HCT116 (cell line): ENCODE measurements at regions not wholly inside any gene's neighbourhood (a gene's known extent, or its start where the extent isn't known, plus 50 kb on each side); places are given as distances from the start of the nearest gene placed in this dataset.

Experiments
- CEBPB ChIP-seq: IDR thresholded peaks from 2 replicates; pipeline ENCODE4 v1.6.1; 2012; ENCODE audit warnings: low read depth
- EZH2 ChIP-seq: fragments of 200-600 bp; sonication (generic); IDR thresholded peaks from 2 replicates; pipeline ENCODE4 v1.6.1; 2017; ENCODE audit warnings: antibody characterized with exemption, mixed run types
- EZH2phosphoT487 ChIP-seq: fragments of 200-600 bp; IDR thresholded peaks from 2 replicates; pipeline ENCODE4 v1.6.1; 2018; ENCODE audit warnings: antibody characterized with exemption, borderline replicate concordance
- POLR2A ChIP-seq: IDR thresholded peaks from 2 replicates; pipeline ENCODE4 v1.7.0; 2011; ENCODE audit warnings: borderline replicate concordance; ENCODE audit not compliant: insufficient read depth, insufficient read length; ENCODE audit errors: extremely low read depth
- POLR2AphosphoS5 ChIP-seq: IDR thresholded peaks from 2 replicates; pipeline ENCODE4 v1.6.1; 2011; ENCODE audit warnings: mild to moderate bottlenecking, low read depth, low read length, moderate library complexity
- RAD21 ChIP-seq: IDR thresholded peaks from 2 replicates; pipeline ENCODE4 v1.6.1; 2012; ENCODE audit warnings: low read depth, mild to moderate bottlenecking
- SP1 ChIP-seq: IDR thresholded peaks from 2 replicates; pipeline ENCODE4 v1.6.1; 2012; ENCODE audit warnings: low read depth
- TF ChIP-seq, protein P1 (sequence below): IDR thresholded peaks from 2 replicates; pipeline ENCODE4 v1.6.1; 2012; ENCODE audit warnings: low read depth
- TF ChIP-seq, protein P2 (sequence below), 3 experiments: fragments of 200-600 bp in 1 of 3; sonication (generic) in 1 of 3; IDR thresholded peaks in 2 of 3; conservative IDR thresholded peaks in 1 of 3; 2 replicates each; pipeline ENCODE4 v1.5.1; 2012 to 2017; ENCODE audit warnings: low read depth in 2 of 3, low read length in 2 of 3, antibody characterized with exemption in 1 of 3, borderline replicate concordance in 1 of 3, control low read depth in 1 of 3, mild to moderate bottlenecking in 1 of 3, mixed read lengths in 1 of 3, mixed run types in 1 of 3, moderate library complexity in 1 of 3; ENCODE audit not compliant: insufficient read depth in 1 of 3
- TF ChIP-seq, protein P3 (sequence below): IDR thresholded peaks from 2 replicates; pipeline ENCODE4 v1.6.1; 2012
- TF ChIP-seq, protein P4 (sequence below): IDR thresholded peaks from 2 replicates; pipeline ENCODE4 v1.6.1; 2012

DNA sequence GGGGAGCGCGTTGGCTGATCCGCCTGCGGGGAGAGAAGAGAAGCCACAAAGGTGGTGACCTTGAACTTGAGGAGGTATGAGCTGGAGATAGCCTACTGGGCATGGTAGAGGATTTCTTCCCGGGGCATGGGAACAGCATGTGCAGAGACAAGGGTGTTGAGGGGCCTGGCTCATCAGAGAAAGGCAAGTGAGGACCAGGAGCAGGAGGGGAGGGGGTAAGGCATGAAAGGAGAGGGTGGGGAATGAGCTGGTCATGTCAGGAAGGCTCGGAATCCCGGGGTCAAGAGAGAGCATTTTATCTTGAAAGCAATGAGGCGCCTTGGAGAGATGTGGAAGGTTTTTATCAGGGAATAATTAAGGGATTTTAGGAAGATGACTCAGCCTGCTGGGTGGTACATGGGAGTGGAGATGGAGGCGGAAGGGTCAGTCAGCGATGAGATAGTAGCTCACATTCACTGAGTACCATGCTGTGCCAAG is 121.1 kb downstream of the LHX2 start:
- no peak for TF ChIP-seq POLR2A
- TF ChIP-seq, protein P1, sequence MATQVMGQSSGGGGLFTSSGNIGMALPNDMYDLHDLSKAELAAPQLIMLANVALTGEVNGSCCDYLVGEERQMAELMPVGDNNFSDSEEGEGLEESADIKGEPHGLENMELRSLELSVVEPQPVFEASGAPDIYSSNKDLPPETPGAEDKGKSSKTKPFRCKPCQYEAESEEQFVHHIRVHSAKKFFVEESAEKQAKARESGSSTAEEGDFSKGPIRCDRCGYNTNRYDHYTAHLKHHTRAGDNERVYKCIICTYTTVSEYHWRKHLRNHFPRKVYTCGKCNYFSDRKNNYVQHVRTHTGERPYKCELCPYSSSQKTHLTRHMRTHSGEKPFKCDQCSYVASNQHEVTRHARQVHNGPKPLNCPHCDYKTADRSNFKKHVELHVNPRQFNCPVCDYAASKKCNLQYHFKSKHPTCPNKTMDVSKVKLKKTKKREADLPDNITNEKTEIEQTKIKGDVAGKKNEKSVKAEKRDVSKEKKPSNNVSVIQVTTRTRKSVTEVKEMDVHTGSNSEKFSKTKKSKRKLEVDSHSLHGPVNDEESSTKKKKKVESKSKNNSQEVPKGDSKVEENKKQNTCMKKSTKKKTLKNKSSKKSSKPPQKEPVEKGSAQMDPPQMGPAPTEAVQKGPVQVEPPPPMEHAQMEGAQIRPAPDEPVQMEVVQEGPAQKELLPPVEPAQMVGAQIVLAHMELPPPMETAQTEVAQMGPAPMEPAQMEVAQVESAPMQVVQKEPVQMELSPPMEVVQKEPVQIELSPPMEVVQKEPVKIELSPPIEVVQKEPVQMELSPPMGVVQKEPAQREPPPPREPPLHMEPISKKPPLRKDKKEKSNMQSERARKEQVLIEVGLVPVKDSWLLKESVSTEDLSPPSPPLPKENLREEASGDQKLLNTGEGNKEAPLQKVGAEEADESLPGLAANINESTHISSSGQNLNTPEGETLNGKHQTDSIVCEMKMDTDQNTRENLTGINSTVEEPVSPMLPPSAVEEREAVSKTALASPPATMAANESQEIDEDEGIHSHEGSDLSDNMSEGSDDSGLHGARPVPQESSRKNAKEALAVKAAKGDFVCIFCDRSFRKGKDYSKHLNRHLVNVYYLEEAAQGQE, result no peak
- TF ChIP-seq, protein P2, sequence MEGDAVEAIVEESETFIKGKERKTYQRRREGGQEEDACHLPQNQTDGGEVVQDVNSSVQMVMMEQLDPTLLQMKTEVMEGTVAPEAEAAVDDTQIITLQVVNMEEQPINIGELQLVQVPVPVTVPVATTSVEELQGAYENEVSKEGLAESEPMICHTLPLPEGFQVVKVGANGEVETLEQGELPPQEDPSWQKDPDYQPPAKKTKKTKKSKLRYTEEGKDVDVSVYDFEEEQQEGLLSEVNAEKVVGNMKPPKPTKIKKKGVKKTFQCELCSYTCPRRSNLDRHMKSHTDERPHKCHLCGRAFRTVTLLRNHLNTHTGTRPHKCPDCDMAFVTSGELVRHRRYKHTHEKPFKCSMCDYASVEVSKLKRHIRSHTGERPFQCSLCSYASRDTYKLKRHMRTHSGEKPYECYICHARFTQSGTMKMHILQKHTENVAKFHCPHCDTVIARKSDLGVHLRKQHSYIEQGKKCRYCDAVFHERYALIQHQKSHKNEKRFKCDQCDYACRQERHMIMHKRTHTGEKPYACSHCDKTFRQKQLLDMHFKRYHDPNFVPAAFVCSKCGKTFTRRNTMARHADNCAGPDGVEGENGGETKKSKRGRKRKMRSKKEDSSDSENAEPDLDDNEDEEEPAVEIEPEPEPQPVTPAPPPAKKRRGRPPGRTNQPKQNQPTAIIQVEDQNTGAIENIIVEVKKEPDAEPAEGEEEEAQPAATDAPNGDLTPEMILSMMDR (IDR thresholded peaks at IDR 0.05 in 2 of 3, conservative IDR thresholded peaks at IDR 0.05 in 1 of 3; ENCODE audit: borderline replicate concordance in 1 of 3, insufficient read depth in 1 of 3, low read depth in 2 of 3, low read length in 2 of 3), result no peak
- TF ChIP-seq CEBPB, result no peak
- no peak for TF ChIP-seq SP1
- no peak for TF ChIP-seq EZH2phosphoT487
- TF ChIP-seq, protein P3, sequence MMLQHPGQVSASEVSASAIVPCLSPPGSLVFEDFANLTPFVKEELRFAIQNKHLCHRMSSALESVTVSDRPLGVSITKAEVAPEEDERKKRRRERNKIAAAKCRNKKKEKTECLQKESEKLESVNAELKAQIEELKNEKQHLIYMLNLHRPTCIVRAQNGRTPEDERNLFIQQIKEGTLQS, result no peak
- TF ChIP-seq POLR2AphosphoS5, result no peak
- no peak for TF ChIP-seq RAD21
- TF ChIP-seq, protein P4, sequence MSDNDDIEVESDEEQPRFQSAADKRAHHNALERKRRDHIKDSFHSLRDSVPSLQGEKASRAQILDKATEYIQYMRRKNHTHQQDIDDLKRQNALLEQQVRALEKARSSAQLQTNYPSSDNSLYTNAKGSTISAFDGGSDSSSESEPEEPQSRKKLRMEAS, result peak; percentile 18; the same call in 1 of the 2 replicates
- no peak for TF ChIP-seq EZH2
